Keratinocyte (primary cell): ENCODE measurements at regions not wholly inside any gene's neighbourhood (a gene's known extent, or its start where the extent isn't known, plus 50 kb on each side); places are given as distances from the start of the nearest gene placed in this dataset.

ENCODE experiments used
- DNase-seq: peaks from one replicate; pipeline ENCODE4 v3.0.0-alpha.2; 2011; ENCODE audit warnings: low read depth, missing footprints, low spot score
- FAIRE-seq: peaks from 2 replicates; lab custom pipeline; 2011; peaks lifted over from hg19 to GRCh38; lab: Jason Lieb, UNC
- H2AFZ ChIP-seq: 2 replicates; pipeline ENCODE4 v1.6.0; 2012; ENCODE audit warnings: low read length, control low read depth, inconsistent platforms; ENCODE audit not compliant: control insufficient read depth
- H3K27ac ChIP-seq: 2 replicates; pipeline ENCODE4 v1.5.1; 2011; ENCODE audit warnings: low read length; ENCODE audit not compliant: control insufficient read depth, insufficient read depth
- H3K27me3 ChIP-seq: 3 replicates; pipeline ENCODE4 v1.6.0; 2011; ENCODE audit warnings: low read length; ENCODE audit not compliant: control insufficient read depth, insufficient read depth; ENCODE audit errors: extremely low read depth
- H3K36me3 ChIP-seq, 2 experiments: 2 replicates in 1 of 2; 3 replicates in 1 of 2; pipeline ENCODE4 v1.5.1; 2011; ENCODE audit warnings: low read length in 2 of 2, mild to moderate bottlenecking in 1 of 2; ENCODE audit not compliant: control insufficient read depth in 2 of 2, insufficient read depth in 2 of 2; ENCODE audit errors: extremely low read depth in 1 of 2
- H3K4me1 ChIP-seq: 3 replicates; pipeline ENCODE4 v1.5.1; 2011; ENCODE audit warnings: low read length; ENCODE audit not compliant: control insufficient read depth, insufficient read depth; ENCODE audit errors: extremely low read depth
- H3K4me2 ChIP-seq: 3 replicates; pipeline ENCODE4 v1.6.0; 2011; ENCODE audit warnings: low read depth, low read length; ENCODE audit not compliant: control insufficient read depth, insufficient read depth; ENCODE audit errors: extremely low read depth
- H3K4me3 ChIP-seq, 3 experiments: fragments of 200-600 bp in 1 of 3; sonication (generic) in 1 of 3; 2 replicates in 2 of 3; 3 replicates in 1 of 3; pipeline ENCODE4 v1.5.1; 2011 to 2016; ENCODE audit warnings: low read length in 3 of 3, mild to moderate bottlenecking in 3 of 3, control low read depth in 2 of 3, inconsistent platforms in 1 of 3, low read depth in 1 of 3, mixed read lengths in 1 of 3, mixed run types in 1 of 3, moderate library complexity in 1 of 3; ENCODE audit not compliant: control insufficient read depth in 2 of 3, insufficient read depth in 2 of 3; ENCODE audit errors: extremely low read depth in 1 of 3
- H3K79me2 ChIP-seq: 2 replicates; pipeline ENCODE4 v1.6.0; 2012; ENCODE audit warnings: low read length; ENCODE audit not compliant: control insufficient read depth, insufficient read depth
- H3K9ac ChIP-seq: 3 replicates; pipeline ENCODE4 v1.6.0; 2011; ENCODE audit warnings: low read length; ENCODE audit not compliant: control insufficient read depth, insufficient read depth; ENCODE audit errors: extremely low read depth
- H3K9me1 ChIP-seq: 3 replicates; pipeline ENCODE4 v1.6.0; 2011; ENCODE audit warnings: low read length; ENCODE audit not compliant: control insufficient read depth, insufficient read depth; ENCODE audit errors: extremely low read depth
- H3K9me3 ChIP-seq: 2 replicates; pipeline ENCODE4 v1.5.1; 2012; ENCODE audit warnings: low read depth, low read length; ENCODE audit not compliant: control insufficient read depth
- H4K20me1 ChIP-seq: 3 replicates; pipeline ENCODE4 v1.6.0; 2011; ENCODE audit warnings: low read length; ENCODE audit not compliant: control insufficient read depth, insufficient read depth; ENCODE audit errors: extremely low read depth
- CTCF ChIP-seq, 3 experiments: IDR thresholded peaks in 1 of 3; conservative IDR thresholded peaks in 1 of 3; optimal IDR thresholded peaks in 1 of 3; 2 replicates in 2 of 3; 3 replicates in 1 of 3; pipeline versions ENCODE3 to v1.5.1; 2011; ENCODE audit warnings: low read length in 3 of 3, mild to moderate bottlenecking in 3 of 3, moderate library complexity in 2 of 3, control low read depth in 1 of 3, inconsistent platforms in 1 of 3; ENCODE audit not compliant: insufficient read depth in 2 of 3; ENCODE audit errors: extremely low read depth in 1 of 3
- EZH2 ChIP-seq: IDR thresholded peaks from one replicate; pipeline ENCODE4 v1.6.1; 2012; ENCODE audit warnings: inconsistent platforms, mild to moderate bottlenecking, low read length, moderate library complexity
- dilution Hi-C: fragments of 300-500 bp; cut with MboI; formaldehyde crosslinking; loops from one replicate; pipeline ENCODE4 v1.7.0; 2020; ENCODE audit warnings: low sequenced_read_pairs; ENCODE audit not compliant: extremely low pct_ligation_motif_present

GRCh38 chr13:34772206-34772605 is 169.9 kb upstream of the NBEA start:
- dilution Hi-C loops = no loop called here
- Histone ChIP-seq H4K20me1 (no peaks in the 10 kb centered on the region), H3K9me1 (no peaks in the 10 kb centered on the region), H3K4me1 (no peaks in the 10 kb centered on the region), H3K36me3 (no peaks in the 10 kb centered on the region), H3K9me3 (no peaks in the 10 kb centered on the region), H3K27me3 (no peaks in the 10 kb centered on the region), H2AFZ (no peak overlapping the region), H3K79me2 (no peaks in the 10 kb centered on the region), H3K4me3 (no peak overlapping the region), H3K4me2 (no peak overlapping the region), H3K27ac (no peak overlapping the region), H3K9ac (no peak overlapping the region)
- FAIRE-seq (no peak), DNase-seq (no peak)
- TF ChIP-seq CTCF (optimal IDR thresholded peaks at IDR 0.05 in 1 of 3, IDR thresholded peaks at IDR 0.05 in 1 of 3, conservative IDR thresholded peaks at IDR 0.05 in 1 of 3; ENCODE audit: extremely low read depth in 1 of 3, insufficient read depth in 2 of 3, low read length in 3 of 3) = no peak
- no peak for TF ChIP-seq EZH2

GRCh38 chr13:34772881-34773280 is 169.2 kb upstream of the NBEA start:
- H3K4me3 ChIP-seq = no peak overlapping the region
- H3K36me3 ChIP-seq = no peaks in the 10 kb centered on the region
- no peak overlapping the region for H3K9ac ChIP-seq
- H3K27ac ChIP-seq = no peak overlapping the region
- H3K79me2 ChIP-seq = no peaks in the 10 kb centered on the region
- H3K9me3 ChIP-seq = no peaks in the 10 kb centered on the region
- no peak for DNase-seq
- no peaks in the 10 kb centered on the region for H3K27me3 ChIP-seq
- H2AFZ ChIP-seq = no peak overlapping the region
- H3K4me1 ChIP-seq = no peaks in the 10 kb centered on the region
- no peaks in the 10 kb centered on the region for H4K20me1 ChIP-seq
- dilution Hi-C loops = no loop called here
- H3K9me1 ChIP-seq = no peaks in the 10 kb centered on the region
- FAIRE-seq = no peak
- TF ChIP-seq EZH2 = no peak
- TF ChIP-seq CTCF (optimal IDR thresholded peaks at IDR 0.05 in 1 of 3, IDR thresholded peaks at IDR 0.05 in 1 of 3, conservative IDR thresholded peaks at IDR 0.05 in 1 of 3; ENCODE audit: extremely low read depth in 1 of 3, insufficient read depth in 2 of 3, low read length in 3 of 3) = no peak
- no peak overlapping the region for H3K4me2 ChIP-seq
